GM10266 (cell line): ENCODE measurements at regions not wholly inside any gene's neighbourhood (a gene's known extent, or its start where the extent isn't known, plus 50 kb on each side); places are given as distances from the start of the nearest gene placed in this dataset.

Experiments used
- DNase-seq: peaks from one replicate; pipeline ENCODE4 v3.0.0; 2012; ENCODE audit errors: extremely low spot score
- CTCF ChIP-seq: IDR thresholded peaks from 2 replicates; pipeline ENCODE4 v1.5.1; 2012; ENCODE audit warnings: mild to moderate bottlenecking, low read depth; ENCODE audit not compliant: control insufficient read depth, insufficient read depth; ENCODE audit errors: missing control alignments

- no peak for TF ChIP-seq CTCF
- DNase-seq = no peak
These were observed 100.4 kb upstream of the SLC44A1 start for GRCh38 chr9:105144076-105144475.

GRCh38 chr9:105144841-105145240, 99.6 kb upstream of the SLC44A1 start:
- no peak for TF ChIP-seq CTCF
- DNase-seq = no peak

GRCh38 chr9:105146677-105147076, 97.8 kb upstream of the SLC44A1 start:
- DNase-seq = no peak
- TF ChIP-seq CTCF = no peak

- TF ChIP-seq CTCF = no peak
These were observed 97.2 kb upstream of the SLC44A1 start for GRCh38 chr9:105147110-105147871.

GRCh38 chr9:105148328-105149006, 96.0 kb upstream of the SLC44A1 start:
- TF ChIP-seq CTCF = no peak
- no peak for DNase-seq

More at GRCh38 chr9:105147110-105147871, 97.2 kb upstream of the SLC44A1 start:
- DNase-seq = no peak

- DNase-seq = no peak
- no peak for TF ChIP-seq CTCF
These were observed 93.3 kb upstream of the SLC44A1 start for GRCh38 chr9:105150991-105151685.

- no peak for DNase-seq
- no peak for TF ChIP-seq CTCF
These were observed 92.8 kb upstream of the SLC44A1 start for GRCh38 chr9:105151686-105151995.
